ENCODE measurements at regions not wholly inside any gene's neighbourhood (a gene's known extent, or its start where the extent isn't known, plus 50 kb on each side); places are given as distances from the start of the nearest gene placed in this dataset.
"Not testable (repeated sequence)": the region's sequence is repeated elsewhere in the genome, so short reads cannot be mapped to it uniquely, and the experiment has no call there.

GRCh38 chr14:23898359-23898758 lies 55.2 kb upstream of the DHRS4 start:
- DNase-seq, result not testable (repeated sequence)

GRCh38 chr14:23899788-23900187 lies 53.8 kb upstream of the DHRS4 start:
- DNase-seq, result no peak

GRCh38 chr14:23903442-23903841 lies 50.1 kb upstream of the DHRS4 start:
- no peak for DNase-seq

Data from right lung (tissue), 2 donors.